GM23338 (cell line): ENCODE measurements at regions not wholly inside any gene's neighbourhood (a gene's known extent, or its start where the extent isn't known, plus 50 kb on each side); places are given as distances from the start of the nearest gene placed in this dataset.

ENCODE experiments used
- ATAC-seq: fragments of 200-7000 bp; cut with Tn5 transposase; 3 replicates; pipeline ENCODE4 v1.9.1; 2020
- DNase-seq: peaks from one replicate; pipeline ENCODE4 v3.0.0-alpha.2; 2015; ENCODE audit warnings: low spot score
- H2AFZ ChIP-seq: fragments of 200-600 bp; sonication (generic); 2 replicates; pipeline ENCODE4 v1.8.0; 2016; ENCODE audit warnings: antibody characterized with exemption, mild to moderate bottlenecking, moderate library complexity
- H3F3A ChIP-seq: fragments of 200-600 bp; sonication (generic); replicated peaks from 2 replicates; pipeline ENCODE4 v1.8.0; 2017; ENCODE audit warnings: antibody characterized with exemption, mixed run types, low read depth
- H3K27ac ChIP-seq: fragments of 200-600 bp; sonication (generic); 2 replicates; pipeline ENCODE4 v1.6.1; 2016; ENCODE audit warnings: low read depth
- H3K27me3 ChIP-seq: fragments of 200-600 bp; sonication (generic); 2 replicates; pipeline ENCODE4 v1.8.0; 2016; ENCODE audit warnings: mild to moderate bottlenecking, mixed run types, moderate library complexity; ENCODE audit not compliant: insufficient read depth
- H3K36me3 ChIP-seq: fragments of 200-600 bp; sonication (generic); 2 replicates; pipeline ENCODE4 v1.8.0; 2016; ENCODE audit warnings: mild to moderate bottlenecking; ENCODE audit not compliant: insufficient read depth
- H3K4me1 ChIP-seq: fragments of 200-600 bp; sonication (generic); 2 replicates; pipeline ENCODE4 v1.8.0; 2016; ENCODE audit warnings: mild to moderate bottlenecking, moderate library complexity; ENCODE audit not compliant: insufficient read depth
- H3K4me2 ChIP-seq: fragments of 200-600 bp; sonication (generic); 2 replicates; pipeline ENCODE4 v1.7.1; 2017; ENCODE audit warnings: mixed run types
- H3K4me3 ChIP-seq: fragments of 200-600 bp; sonication (generic); 2 replicates; pipeline ENCODE4 v1.6.1; 2016; ENCODE audit warnings: mixed run types
- H3K79me2 ChIP-seq: fragments of 200-600 bp; sonication (generic); replicated peaks from 2 replicates; pipeline ENCODE4 v1.8.0; 2017; ENCODE audit warnings: mild to moderate bottlenecking; ENCODE audit not compliant: insufficient read depth
- H3K9me2 ChIP-seq: fragments of 200-600 bp; sonication (generic); 2 replicates; pipeline ENCODE4 v1.8.0; 2017; ENCODE audit not compliant: insufficient read depth
- H4K20me1 ChIP-seq: fragments of 200-600 bp; sonication (generic); replicated peaks from 2 replicates; pipeline ENCODE4 v1.8.0; 2017; ENCODE audit warnings: mild to moderate bottlenecking; ENCODE audit not compliant: insufficient read depth
- H3K27ac Mint-ChIP-seq: 2 replicates; pipeline ENCODE4 v1.8.0; 2020; ENCODE audit warnings: inconsistent platforms, mild to moderate bottlenecking, moderate library complexity, mixed read lengths
- H3K27me3 Mint-ChIP-seq: 3 replicates; pipeline ENCODE4 v1.8.0; 2022; ENCODE audit warnings: low read depth, mild to moderate bottlenecking, moderate library complexity, mixed read lengths, inconsistent platforms; ENCODE audit not compliant: insufficient read depth, poor library complexity
- H3K36me3 Mint-ChIP-seq: 3 replicates; pipeline ENCODE4 v1.8.0; 2021; ENCODE audit warnings: low read depth, mild to moderate bottlenecking, inconsistent platforms, moderate library complexity, mixed read lengths
- H3K4me1 Mint-ChIP-seq: 3 replicates; pipeline ENCODE4 v1.8.0; 2020; ENCODE audit warnings: mild to moderate bottlenecking, inconsistent platforms, mixed read lengths
- H3K4me3 Mint-ChIP-seq: 3 replicates; pipeline ENCODE4 v1.8.0; 2021; ENCODE audit warnings: moderate library complexity, mild to moderate bottlenecking, inconsistent platforms, mixed read lengths
- H3K9me3 Mint-ChIP-seq: 3 replicates; pipeline ENCODE4 v1.8.0; 2020; ENCODE audit warnings: moderate library complexity, mild to moderate bottlenecking, inconsistent platforms, mixed read lengths
- EZH2 ChIP-seq: fragments of 200-600 bp; sonication (generic); IDR thresholded peaks from one replicate; pipeline ENCODE4 v1.8.0; 2017; ENCODE audit warnings: antibody characterized with exemption, mild to moderate bottlenecking, low read depth; ENCODE audit not compliant: unreplicated experiment
- POLR2AphosphoS5 ChIP-seq: IDR thresholded peaks from 2 replicates; pipeline ENCODE4 v1.6.1; 2016; ENCODE audit warnings: antibody characterized with exemption, low read depth
- ZNF114 ChIP-seq: fragments of 250-450 bp; sonication (Bioruptor Pico); IDR thresholded peaks from 2 replicates; pipeline ENCODE4 v1.5.0; 2020; ENCODE audit warnings: mild to moderate bottlenecking, moderate library complexity
- ZNF331 ChIP-seq: fragments of 250-450 bp; sonication (Bioruptor Pico); IDR thresholded peaks from 2 replicates; pipeline ENCODE4 v1.5.0; 2020; ENCODE audit warnings: low read depth, mild to moderate bottlenecking, moderate library complexity
- TF ChIP-seq, protein P1 (sequence below): fragments of 250-450 bp; sonication (Bioruptor Pico); IDR thresholded peaks from 2 replicates; pipeline ENCODE4 v1.5.0; 2020; ENCODE audit warnings: mild to moderate bottlenecking, moderate library complexity
- TF ChIP-seq, protein P2 (sequence below): IDR thresholded peaks from 2 replicates; pipeline ENCODE4 v1.6.1; 2016; ENCODE audit warnings: antibody characterized with exemption
- TF ChIP-seq, protein P3 (sequence below), 2 experiments: fragments of 200-600 bp in 1 of 2; sonication (generic) in 1 of 2; conservative IDR thresholded peaks; 2 replicates each; pipeline versions ENCODE4 v1.5.1 to v1.6.1; 2016 to 2017; ENCODE audit warnings: antibody characterized with exemption in 2 of 2, low read depth in 2 of 2, mild to moderate bottlenecking in 2 of 2, moderate library complexity in 1 of 2

DNA sequence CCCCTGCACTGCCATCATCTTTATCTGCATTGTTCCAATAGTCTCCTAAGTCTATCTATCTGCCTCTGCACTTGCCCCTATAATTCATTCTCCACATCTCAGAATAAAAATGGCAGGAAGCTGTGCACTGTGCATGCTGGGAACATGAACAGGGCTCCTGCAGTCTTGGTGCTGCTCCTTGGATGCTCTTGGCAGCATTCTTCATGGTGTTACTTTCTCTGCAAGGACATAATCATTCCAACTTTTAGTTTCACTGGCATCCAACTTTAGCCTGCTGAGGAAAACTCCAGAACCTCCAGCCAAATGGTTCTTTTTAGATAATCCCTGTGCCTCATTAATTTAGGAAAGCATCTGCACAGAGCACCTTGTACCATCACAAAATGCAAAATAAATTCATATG, 208.3 kb downstream of the STK31 start (continued):
- TF ChIP-seq, protein P1, sequence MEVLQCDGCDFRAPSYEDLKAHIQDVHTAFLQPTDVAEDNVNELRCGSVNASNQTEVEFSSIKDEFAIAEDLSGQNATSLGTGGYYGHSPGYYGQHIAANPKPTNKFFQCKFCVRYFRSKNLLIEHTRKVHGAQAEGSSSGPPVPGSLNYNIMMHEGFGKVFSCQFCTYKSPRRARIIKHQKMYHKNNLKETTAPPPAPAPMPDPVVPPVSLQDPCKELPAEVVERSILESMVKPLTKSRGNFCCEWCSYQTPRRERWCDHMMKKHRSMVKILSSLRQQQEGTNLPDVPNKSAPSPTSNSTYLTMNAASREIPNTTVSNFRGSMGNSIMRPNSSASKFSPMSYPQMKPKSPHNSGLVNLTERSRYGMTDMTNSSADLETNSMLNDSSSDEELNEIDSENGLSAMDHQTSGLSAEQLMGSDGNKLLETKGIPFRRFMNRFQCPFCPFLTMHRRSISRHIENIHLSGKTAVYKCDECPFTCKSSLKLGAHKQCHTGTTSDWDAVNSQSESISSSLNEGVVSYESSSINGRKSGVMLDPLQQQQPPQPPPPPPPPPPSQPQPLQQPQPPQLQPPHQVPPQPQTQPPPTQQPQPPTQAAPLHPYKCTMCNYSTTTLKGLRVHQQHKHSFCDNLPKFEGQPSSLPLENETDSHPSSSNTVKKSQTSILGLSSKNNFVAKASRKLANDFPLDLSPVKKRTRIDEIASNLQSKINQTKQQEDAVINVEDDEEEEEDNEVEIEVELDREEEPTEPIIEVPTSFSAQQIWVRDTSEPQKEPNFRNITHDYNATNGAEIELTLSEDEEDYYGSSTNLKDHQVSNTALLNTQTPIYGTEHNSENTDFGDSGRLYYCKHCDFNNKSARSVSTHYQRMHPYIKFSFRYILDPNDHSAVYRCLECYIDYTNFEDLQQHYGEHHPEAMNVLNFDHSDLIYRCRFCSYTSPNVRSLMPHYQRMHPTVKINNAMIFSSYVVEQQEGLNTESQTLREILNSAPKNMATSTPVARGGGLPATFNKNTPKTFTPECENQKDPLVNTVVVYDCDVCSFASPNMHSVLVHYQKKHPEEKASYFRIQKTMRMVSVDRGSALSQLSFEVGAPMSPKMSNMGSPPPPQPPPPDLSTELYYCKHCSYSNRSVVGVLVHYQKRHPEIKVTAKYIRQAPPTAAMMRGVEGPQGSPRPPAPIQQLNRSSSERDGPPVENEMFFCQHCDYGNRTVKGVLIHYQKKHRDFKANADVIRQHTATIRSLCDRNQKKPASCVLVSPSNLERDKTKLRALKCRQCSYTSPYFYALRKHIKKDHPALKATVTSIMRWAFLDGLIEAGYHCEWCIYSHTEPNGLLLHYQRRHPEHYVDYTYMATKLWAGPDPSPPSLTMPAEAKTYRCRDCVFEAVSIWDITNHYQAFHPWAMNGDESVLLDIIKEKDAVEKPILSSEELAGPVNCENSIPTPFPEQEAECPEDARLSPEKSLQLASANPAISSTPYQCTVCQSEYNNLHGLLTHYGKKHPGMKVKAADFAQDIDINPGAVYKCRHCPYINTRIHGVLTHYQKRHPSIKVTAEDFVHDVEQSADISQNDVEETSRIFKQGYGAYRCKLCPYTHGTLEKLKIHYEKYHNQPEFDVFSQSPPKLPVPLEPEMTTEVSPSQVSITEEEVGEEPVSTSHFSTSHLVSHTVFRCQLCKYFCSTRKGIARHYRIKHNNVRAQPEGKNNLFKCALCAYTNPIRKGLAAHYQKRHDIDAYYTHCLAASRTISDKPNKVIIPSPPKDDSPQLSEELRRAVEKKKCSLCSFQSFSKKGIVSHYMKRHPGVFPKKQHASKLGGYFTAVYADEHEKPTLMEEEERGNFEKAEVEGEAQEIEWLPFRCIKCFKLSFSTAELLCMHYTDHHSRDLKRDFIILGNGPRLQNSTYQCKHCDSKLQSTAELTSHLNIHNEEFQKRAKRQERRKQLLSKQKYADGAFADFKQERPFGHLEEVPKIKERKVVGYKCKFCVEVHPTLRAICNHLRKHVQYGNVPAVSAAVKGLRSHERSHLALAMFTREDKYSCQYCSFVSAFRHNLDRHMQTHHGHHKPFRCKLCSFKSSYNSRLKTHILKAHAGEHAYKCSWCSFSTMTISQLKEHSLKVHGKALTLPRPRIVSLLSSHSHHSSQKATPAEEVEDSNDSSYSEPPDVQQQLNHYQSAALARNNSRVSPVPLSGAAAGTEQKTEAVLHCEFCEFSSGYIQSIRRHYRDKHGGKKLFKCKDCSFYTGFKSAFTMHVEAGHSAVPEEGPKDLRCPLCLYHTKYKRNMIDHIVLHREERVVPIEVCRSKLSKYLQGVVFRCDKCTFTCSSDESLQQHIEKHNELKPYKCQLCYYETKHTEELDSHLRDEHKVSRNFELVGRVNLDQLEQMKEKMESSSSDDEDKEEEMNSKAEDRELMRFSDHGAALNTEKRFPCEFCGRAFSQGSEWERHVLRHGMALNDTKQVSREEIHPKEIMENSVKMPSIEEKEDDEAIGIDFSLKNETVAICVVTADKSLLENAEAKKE (CRISPR knock-in tag), result no peak
- TF ChIP-seq ZNF331 (CRISPR knock-in tag) (no peak), EZH2 (no peak)
- TF ChIP-seq, protein P2, sequence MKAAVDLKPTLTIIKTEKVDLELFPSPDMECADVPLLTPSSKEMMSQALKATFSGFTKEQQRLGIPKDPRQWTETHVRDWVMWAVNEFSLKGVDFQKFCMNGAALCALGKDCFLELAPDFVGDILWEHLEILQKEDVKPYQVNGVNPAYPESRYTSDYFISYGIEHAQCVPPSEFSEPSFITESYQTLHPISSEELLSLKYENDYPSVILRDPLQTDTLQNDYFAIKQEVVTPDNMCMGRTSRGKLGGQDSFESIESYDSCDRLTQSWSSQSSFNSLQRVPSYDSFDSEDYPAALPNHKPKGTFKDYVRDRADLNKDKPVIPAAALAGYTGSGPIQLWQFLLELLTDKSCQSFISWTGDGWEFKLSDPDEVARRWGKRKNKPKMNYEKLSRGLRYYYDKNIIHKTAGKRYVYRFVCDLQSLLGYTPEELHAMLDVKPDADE, result no peak

DNA sequence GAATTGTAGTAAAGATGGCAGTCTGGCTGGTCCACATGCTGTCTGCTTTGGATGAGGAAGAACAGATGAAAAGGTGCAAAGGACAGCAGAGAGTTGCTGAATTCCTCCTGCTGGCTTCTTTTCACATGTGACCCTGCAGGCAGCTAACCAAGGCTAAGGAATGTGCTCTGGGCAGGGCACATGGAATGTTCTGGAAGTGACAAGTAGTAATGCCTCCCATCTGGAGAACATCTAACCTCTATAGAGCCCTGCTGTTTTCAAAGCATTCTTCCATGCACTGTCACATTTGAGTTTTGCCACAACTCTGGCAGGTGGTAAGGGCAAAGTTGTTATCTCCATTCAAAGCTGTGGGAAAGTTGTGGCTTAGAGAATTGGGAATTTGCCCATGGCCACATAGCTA, 208.8 kb downstream of the STK31 start:
- peaks cover 5% of the 10 kb centered on the region; the same call in 1 of the 3 replicates for H3K9me3 Mint-ChIP-seq
- no peak overlapping the region for H3K27ac Mint-ChIP-seq
- H3K27me3 Mint-ChIP-seq, result no peaks in the 10 kb centered on the region
- Histone ChIP-seq H4K20me1 (no peaks in the 10 kb centered on the region), H3K9me2 (peaks cover 6% of the 10 kb centered on the region; the same call in 1 of the 2 replicates), H3K4me2 (no peak overlapping the region), H3K27me3 (no peaks in the 10 kb centered on the region), H3K79me2 (no peaks in the 10 kb centered on the region), H3K4me3 (no peak overlapping the region), H2AFZ (no peak overlapping the region), H3K27ac (no peak overlapping the region), H3F3A (no peaks in the 10 kb centered on the region), H3K36me3 (no peaks in the 10 kb centered on the region), H3K4me1 (0 out of 2 replicates have a peak, but pooled peaks cover 3% of the 10 kb centered on the region)
- ATAC-seq (peak; percentile 65), DNase-seq (peak; percentile 33)
- no peaks in the 10 kb centered on the region for H3K36me3 Mint-ChIP-seq
- H3K4me1 Mint-ChIP-seq, result no peaks in the 10 kb centered on the region; the same call in 2 of the 3 replicates
- no peak overlapping the region for H3K4me3 Mint-ChIP-seq
- TF ChIP-seq, protein P1 (CRISPR knock-in tag), result no peak
- TF ChIP-seq ZNF114 (no peak), POLR2AphosphoS5 (no peak)
- TF ChIP-seq, protein P3, sequence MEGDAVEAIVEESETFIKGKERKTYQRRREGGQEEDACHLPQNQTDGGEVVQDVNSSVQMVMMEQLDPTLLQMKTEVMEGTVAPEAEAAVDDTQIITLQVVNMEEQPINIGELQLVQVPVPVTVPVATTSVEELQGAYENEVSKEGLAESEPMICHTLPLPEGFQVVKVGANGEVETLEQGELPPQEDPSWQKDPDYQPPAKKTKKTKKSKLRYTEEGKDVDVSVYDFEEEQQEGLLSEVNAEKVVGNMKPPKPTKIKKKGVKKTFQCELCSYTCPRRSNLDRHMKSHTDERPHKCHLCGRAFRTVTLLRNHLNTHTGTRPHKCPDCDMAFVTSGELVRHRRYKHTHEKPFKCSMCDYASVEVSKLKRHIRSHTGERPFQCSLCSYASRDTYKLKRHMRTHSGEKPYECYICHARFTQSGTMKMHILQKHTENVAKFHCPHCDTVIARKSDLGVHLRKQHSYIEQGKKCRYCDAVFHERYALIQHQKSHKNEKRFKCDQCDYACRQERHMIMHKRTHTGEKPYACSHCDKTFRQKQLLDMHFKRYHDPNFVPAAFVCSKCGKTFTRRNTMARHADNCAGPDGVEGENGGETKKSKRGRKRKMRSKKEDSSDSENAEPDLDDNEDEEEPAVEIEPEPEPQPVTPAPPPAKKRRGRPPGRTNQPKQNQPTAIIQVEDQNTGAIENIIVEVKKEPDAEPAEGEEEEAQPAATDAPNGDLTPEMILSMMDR (conservative IDR thresholded peaks at IDR 0.05; ENCODE audit: low read depth in 2 of 2), result no peak
